Naive thymus-derived CD4-positive, alpha-beta T cell (primary cell): ENCODE measurements at regions not wholly inside any gene's neighbourhood (a gene's known extent, or its start where the extent isn't known, plus 50 kb on each side); places are given as distances from the start of the nearest gene placed in this dataset.

Source experiments
- ATAC-seq: fragments of 150-1000 bp; cut with Tn5 transposase; 2 replicates; pipeline ENCODE4 v1.10.0; 2021; ENCODE audit warnings: mild to moderate bottlenecking, moderate library complexity
- CTCF ChIA-PET: fragments of 350-600 bp; sonication (Branson Sonifier 250); formaldehyde crosslinking; loops from one replicate; lab custom pipeline; 2021; ENCODE audit warnings: antibody characterized with exemption; lab: Charles Lee
- POLR2A ChIA-PET: fragments of 350-600 bp; sonication (Branson Sonifier 250); formaldehyde crosslinking; loops from one replicate; lab custom pipeline; 2021; ENCODE audit warnings: antibody characterized with exemption, inconsistent platforms; lab: Charles Lee
- DNase-seq, 9 donors: peaks; one replicate each; pipeline versions ENCODE4 v3.0.0 to v3.0.0-alpha.2; 2020 to 2022; ENCODE audit warnings: mixed read lengths in 1 of 9
- H3K27ac ChIP-seq: one replicate; pipeline ENCODE4 v1.7.0; 2013; ENCODE audit warnings: mild to moderate bottlenecking, low read depth, low read length, moderate library complexity
- H3K27me3 ChIP-seq, 2 donors: one replicate each; pipeline ENCODE4 v1.7.0; 2013; ENCODE audit warnings: low read length in 2 of 2, mild to moderate bottlenecking in 2 of 2, moderate library complexity in 2 of 2; ENCODE audit not compliant: control insufficient read depth in 2 of 2, insufficient read depth in 2 of 2
- H3K36me3 ChIP-seq, 3 experiments: 1 replicate in 2 of 3; 2 replicates in 1 of 3; pipeline ENCODE4 v1.7.0; 2013; ENCODE audit warnings: low read length in 3 of 3, mild to moderate bottlenecking in 3 of 3, moderate library complexity in 1 of 3; ENCODE audit not compliant: insufficient read depth in 3 of 3, control insufficient read depth in 2 of 3
- H3K4me1 ChIP-seq, 2 donors: one replicate each; pipeline ENCODE4 v1.7.0; 2013; ENCODE audit warnings: low read length in 2 of 2, mild to moderate bottlenecking in 2 of 2, moderate library complexity in 1 of 2; ENCODE audit not compliant: control insufficient read depth in 2 of 2, insufficient read depth in 2 of 2
- H3K4me3 ChIP-seq: 2 replicates; pipeline ENCODE4 v1.7.0; 2013; ENCODE audit warnings: mild to moderate bottlenecking, low read length
- H3K9me3 ChIP-seq, 3 experiments: 1 replicate in 2 of 3; 2 replicates in 1 of 3; pipeline ENCODE4 v1.7.0; 2013; ENCODE audit warnings: low read length in 3 of 3; ENCODE audit not compliant: control insufficient read depth in 2 of 3
- H3K27ac Mint-ChIP-seq, 9 donors: one replicate each; pipeline ENCODE4 v1.8.0; 2020 to 2022; ENCODE audit warnings: mixed read lengths in 9 of 9, mild to moderate bottlenecking in 8 of 9, moderate library complexity in 5 of 9, inconsistent platforms in 2 of 9
- H3K27me3 Mint-ChIP-seq, 5 donors: one replicate each; pipeline ENCODE4 v1.8.0; 2021 to 2022; ENCODE audit warnings: mixed read lengths in 5 of 5, mild to moderate bottlenecking in 1 of 5
- H3K36me3 Mint-ChIP-seq, 5 donors: one replicate each; pipeline ENCODE4 v1.8.0; 2020 to 2022; ENCODE audit warnings: mixed read lengths in 5 of 5, mild to moderate bottlenecking in 3 of 5, inconsistent platforms in 1 of 5
- H3K4me1 Mint-ChIP-seq, 7 donors: one replicate each; pipeline ENCODE4 v1.8.0; 2020 to 2022; ENCODE audit warnings: mixed read lengths in 7 of 7, mild to moderate bottlenecking in 3 of 7, inconsistent platforms in 1 of 7
- H3K4me3 Mint-ChIP-seq, 10 donors: one replicate each; pipeline ENCODE4 v1.8.0; 2020 to 2022; ENCODE audit warnings: mild to moderate bottlenecking in 10 of 10, mixed read lengths in 10 of 10, moderate library complexity in 6 of 10, inconsistent platforms in 2 of 10
- H3K9me3 Mint-ChIP-seq, 11 donors: one replicate each; pipeline ENCODE4 v1.8.0; 2020 to 2022; ENCODE audit warnings: mixed read lengths in 11 of 11, mild to moderate bottlenecking in 4 of 11, inconsistent platforms in 1 of 11, moderate library complexity in 1 of 11
- intact Hi-C, 2 donors: fragments of 100-400 bp; cut with micrococcal nuclease; formaldehyde crosslinking; loops; one replicate each; pipeline ENCODE4 v1.15.1; 2023

DNA sequence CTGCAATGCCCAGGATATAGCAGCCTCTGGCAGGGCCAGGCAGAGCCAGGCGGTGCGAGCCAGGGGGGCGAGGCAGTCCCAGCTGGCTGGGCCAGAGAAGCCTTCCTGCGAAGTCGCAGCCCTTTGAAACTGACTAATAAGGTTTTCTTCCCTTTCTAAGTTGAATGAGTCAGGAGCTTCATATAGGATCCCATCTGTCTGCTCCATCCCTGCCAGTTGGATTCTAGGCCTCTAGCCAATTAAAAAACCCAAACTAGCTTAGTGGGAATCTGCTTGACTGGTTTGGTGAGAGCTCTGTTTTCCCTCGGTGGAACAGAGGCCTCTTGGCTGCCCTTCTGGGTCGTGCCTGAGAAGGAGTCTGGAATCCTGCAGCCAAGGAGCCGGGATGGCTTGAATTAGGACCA lies 70.1 kb upstream of the RAPGEF1 start:
- H3K27ac ChIP-seq, result no peak overlapping the region
- H3K27ac Mint-ChIP-seq, result no peak overlapping the region
- peaks cover 8 to 67% (median 43%) of the 10 kb centered on the region in 5 donors for H3K27me3 Mint-ChIP-seq
- no peak overlapping the region for H3K4me3 Mint-ChIP-seq
- intact Hi-C loops, result no loop called here
- H3K36me3 Mint-ChIP-seq, result no peaks in the 10 kb centered on the region
- H3K9me3 Mint-ChIP-seq, result peaks cover 0 to 2% (median 0%) of the 10 kb centered on the region in 11 donors
- H3K27me3 ChIP-seq, result no peaks in the 10 kb centered on the region
- H3K4me1 ChIP-seq, result no peaks in the 10 kb centered on the region
- DNase-seq, result no peak
- no peak for ATAC-seq
- H3K4me3 ChIP-seq, result no peak overlapping the region
- CTCF ChIA-PET, result no interaction called here
- POLR2A ChIA-PET, result no interaction called here
- peaks cover 0 to 1% (median 0%) of the 10 kb centered on the region in 7 donors for H3K4me1 Mint-ChIP-seq
- no peaks in the 10 kb centered on the region for H3K9me3 ChIP-seq
- no peaks in the 10 kb centered on the region for H3K36me3 ChIP-seq

DNA sequence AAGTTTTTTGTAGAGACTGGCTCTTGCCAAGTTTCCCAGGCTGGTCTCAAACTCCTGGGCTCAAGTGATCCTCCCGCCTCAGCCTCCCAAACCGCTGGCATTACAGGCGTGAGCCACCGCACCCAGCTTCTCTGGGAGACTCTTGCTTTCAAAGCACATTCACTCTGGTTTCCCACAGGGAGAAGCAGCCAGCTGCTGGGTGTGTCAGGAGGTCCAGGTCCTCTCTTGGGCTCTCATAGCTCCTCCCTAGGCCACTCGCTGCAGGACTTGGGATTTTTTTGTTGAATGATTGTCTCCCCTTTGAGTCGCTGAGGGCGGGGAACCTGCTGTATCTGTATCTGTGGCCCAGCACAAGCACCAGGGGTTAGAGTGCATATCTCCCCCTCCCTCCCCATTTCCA lies 68.4 kb upstream of the RAPGEF1 start:
- H3K4me1 Mint-ChIP-seq, result peaks cover 0 to 1% (median 0%) of the 10 kb centered on the region in 7 donors
- Histone ChIP-seq H3K27ac (no peak overlapping the region), H3K36me3 (no peaks in the 10 kb centered on the region), H3K27me3 (no peaks in the 10 kb centered on the region), H3K4me3 (no peak overlapping the region), H3K4me1 (no peaks in the 10 kb centered on the region), H3K9me3 (no peaks in the 10 kb centered on the region)
- ATAC-seq (no peak), DNase-seq (no peak)
- ChIA-PET CTCF (no interaction called here), POLR2A (no interaction called here)
- peaks cover 8 to 63% (median 49%) of the 10 kb centered on the region in 5 donors for H3K27me3 Mint-ChIP-seq
- peaks cover 0 to 2% (median 0%) of the 10 kb centered on the region in 11 donors for H3K9me3 Mint-ChIP-seq
- no peak overlapping the region for H3K4me3 Mint-ChIP-seq
- no peak overlapping the region for H3K27ac Mint-ChIP-seq
- H3K36me3 Mint-ChIP-seq, result no peaks in the 10 kb centered on the region
- intact Hi-C loops, result no loop called here

GRCh38 chr9:131807144-131807983 lies 67.5 kb upstream of the RAPGEF1 start:
- peaks cover 0 to 2% (median 0%) of the 10 kb centered on the region in 11 donors for H3K9me3 Mint-ChIP-seq
- Histone ChIP-seq H3K9me3 (no peaks in the 10 kb centered on the region), H3K4me1 (no peaks in the 10 kb centered on the region), H3K36me3 (no peaks in the 10 kb centered on the region), H3K27ac (no peak overlapping the region), H3K4me3 (no peak overlapping the region), H3K27me3 (no peaks in the 10 kb centered on the region)
- CTCF ChIA-PET, result no interaction called here
- H3K4me1 Mint-ChIP-seq, result peaks cover 0 to 1% (median 0%) of the 10 kb centered on the region in 7 donors
- POLR2A ChIA-PET, result no interaction called here
- H3K36me3 Mint-ChIP-seq, result no peaks in the 10 kb centered on the region
- DNase-seq (no peak), ATAC-seq (no peak)
- H3K27ac Mint-ChIP-seq, result no peak overlapping the region
- peaks cover 8 to 63% (median 43%) of the 10 kb centered on the region in 5 donors for H3K27me3 Mint-ChIP-seq
- H3K4me3 Mint-ChIP-seq, result no peak overlapping the region
- intact Hi-C loops, result no loop called here

DNA sequence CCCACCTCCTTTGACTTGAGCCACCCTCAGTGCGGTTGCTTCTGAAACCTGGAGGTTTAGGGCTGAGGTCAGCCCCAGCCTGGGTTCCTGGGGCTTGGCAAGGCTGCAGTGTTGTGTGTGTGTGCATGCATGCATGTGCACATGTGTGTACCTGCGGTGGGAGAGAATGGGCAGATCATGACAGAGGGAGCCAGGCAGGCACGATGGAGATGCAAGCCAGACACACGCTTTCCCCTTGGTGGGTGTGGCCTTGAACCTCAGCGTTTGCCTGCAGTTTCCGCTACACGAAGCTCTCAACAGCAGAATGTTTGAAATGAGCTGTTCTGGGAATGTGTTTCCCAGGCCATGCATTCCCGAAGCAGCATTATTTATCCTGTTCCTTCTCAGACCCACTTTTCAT lies 65.9 kb upstream of the RAPGEF1 start:
- Mint-ChIP-seq H3K4me1 (peaks cover 0 to 1% (median 0%) of the 10 kb centered on the region in 7 donors), H3K4me3 (no peak overlapping the region), H3K27ac (no peak overlapping the region), H3K36me3 (no peaks in the 10 kb centered on the region), H3K9me3 (peaks cover 0 to 2% (median 0%) of the 10 kb centered on the region in 11 donors), H3K27me3 (peaks cover 10 to 56% (median 40%) of the 10 kb centered on the region in 5 donors)
- no peak overlapping the region for H3K4me3 ChIP-seq
- ATAC-seq (no peak), DNase-seq (no peak)
- intact Hi-C loops, result no loop called here
- H3K27ac ChIP-seq, result no peak overlapping the region
- no peaks in the 10 kb centered on the region for H3K36me3 ChIP-seq
- H3K9me3 ChIP-seq, result no peaks in the 10 kb centered on the region
- H3K4me1 ChIP-seq, result no peaks in the 10 kb centered on the region
- CTCF ChIA-PET, result no interaction called here
- POLR2A ChIA-PET, result no interaction called here
- H3K27me3 ChIP-seq, result no peaks in the 10 kb centered on the region

GRCh38 chr9:131804826-131805225 lies 65.0 kb upstream of the RAPGEF1 start:
- Histone ChIP-seq H3K4me3 (no peak overlapping the region), H3K27me3 (no peaks in the 10 kb centered on the region), H3K27ac (no peak overlapping the region), H3K36me3 (no peaks in the 10 kb centered on the region), H3K4me1 (no peaks in the 10 kb centered on the region), H3K9me3 (no peaks in the 10 kb centered on the region)
- ATAC-seq (no peak), DNase-seq (no peak)
- Mint-ChIP-seq H3K27me3 (peaks cover 10 to 63% (median 45%) of the 10 kb centered on the region in 5 donors), H3K27ac (no peak overlapping the region), H3K4me3 (no peak overlapping the region), H3K9me3 (peaks cover 0 to 7% (median 0%) of the 10 kb centered on the region in 11 donors), H3K36me3 (peaks cover 0 to 4% (median 0%) of the 10 kb centered on the region in 5 donors), H3K4me1 (peaks cover 0 to 1% (median 0%) of the 10 kb centered on the region in 7 donors)
- CTCF ChIA-PET, result no interaction called here
- POLR2A ChIA-PET, result interaction anchor here (0.5 kb wide), 1 partner anchor 421 kb away, joined by 3 read pairs; no protein-coding TSS in a partner anchor
- intact Hi-C loops, result no loop called here

DNA sequence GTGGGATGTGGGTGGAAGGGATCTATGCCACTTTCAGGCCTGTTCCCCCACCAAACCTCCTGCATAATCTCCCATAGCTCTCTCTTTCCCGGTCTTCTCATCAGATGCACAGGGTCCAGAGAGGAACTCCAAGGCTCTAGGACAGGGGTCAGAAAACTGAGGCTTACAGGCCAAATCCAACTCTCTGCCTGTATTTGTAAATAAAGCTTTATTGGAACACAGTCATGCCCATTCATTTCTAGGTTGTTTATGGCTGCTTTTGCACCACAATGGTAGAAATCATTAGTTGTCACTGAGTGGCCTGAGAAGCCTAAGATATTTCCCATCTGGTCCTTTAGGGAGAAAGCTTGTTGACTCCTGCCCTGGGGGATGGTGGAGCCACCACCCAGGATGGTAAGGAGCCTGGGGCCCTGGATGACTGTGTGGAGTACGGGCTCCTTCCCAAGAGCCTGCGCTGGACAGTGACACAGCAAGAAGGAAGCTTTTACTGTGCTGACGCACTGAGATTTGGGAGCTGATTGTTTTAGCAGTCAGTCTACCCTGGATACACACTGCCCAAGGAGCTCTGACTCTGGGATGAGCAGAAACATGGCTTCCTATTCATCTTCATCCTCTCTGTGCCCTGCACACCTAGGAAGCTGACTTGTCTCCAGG lies 64.0 kb upstream of the RAPGEF1 start:
- Mint-ChIP-seq H3K9me3 (peaks cover 0 to 7% (median 0%) of the 10 kb centered on the region in 11 donors), H3K27me3 (peaks cover 12 to 59% (median 39%) of the 10 kb centered on the region in 5 donors), H3K4me3 (no peak overlapping the region), H3K36me3 (peaks cover 0 to 4% (median 0%) of the 10 kb centered on the region in 5 donors), H3K4me1 (peaks cover 0 to 1% (median 0%) of the 10 kb centered on the region in 7 donors), H3K27ac (no peak overlapping the region)
- ATAC-seq (no peak), DNase-seq (no peak)
- Histone ChIP-seq H3K36me3 (no peaks in the 10 kb centered on the region), H3K4me3 (no peak overlapping the region), H3K9me3 (no peaks in the 10 kb centered on the region), H3K4me1 (no peaks in the 10 kb centered on the region), H3K27me3 (no peaks in the 10 kb centered on the region), H3K27ac (no peak overlapping the region)
- ChIA-PET CTCF (interaction anchor here (0.5 kb wide), 1 partner anchor 38 kb away, joined by 3 read pairs; no protein-coding TSS in a partner anchor), POLR2A (no interaction called here)
- intact Hi-C loops, result no loop called here
